HCT116 (cell line): ENCODE measurements at regions not wholly inside any gene's neighbourhood (a gene's known extent, or its start where the extent isn't known, plus 50 kb on each side); places are given as distances from the start of the nearest gene placed in this dataset.

ENCODE experiments used
- ATAC-seq: fragments of 200-7000 bp; cut with Tn5 transposase; 2 replicates; pipeline ENCODE4 v1.9.1; 2020; ENCODE audit warnings: mild to moderate bottlenecking, moderate library complexity
- BruUV-seq: library from RNA; stranded (reverse); fragments of 400-500 nt; replicated peaks from 2 replicates; lab custom pipeline; 2021; lab: Mats Ljungman, UMichigan
- CTCF ChIA-PET: fragments of 300-600 bp; sonication (Branson Sonifier 250); formaldehyde crosslinking; loops from one replicate; lab custom pipeline; 2021; ENCODE audit warnings: antibody characterized with exemption; lab: Charles Lee
- POLR2A ChIA-PET: fragments of 300-600, 350-600 bp; sonication (Branson Sonifier 250); formaldehyde crosslinking; loops from one replicate; lab custom pipeline; 2021; ENCODE audit warnings: antibody characterized with exemption; lab: Charles Lee
- RAD21 ChIA-PET, 2 experiments: fragments of 300-600 bp; sonication (Branson Sonifier 250); formaldehyde crosslinking; loops; one replicate each; lab custom pipeline; 2023; ENCODE audit warnings: low total read pairs in 2 of 2; ENCODE audit not compliant: uncharacterized antibody in 2 of 2, unreplicated experiment in 2 of 2, low non-redundant PET in 1 of 2; lab: Charles Lee
- DNase-seq: peaks from one replicate; pipeline ENCODE4 v3.0.0-alpha.2; 2010; ENCODE audit warnings: low read depth, low spot score
- H2AFZ ChIP-seq: fragments of 200-600 bp; shearing (Covaris generic), sonication (generic); 2 replicates; pipeline ENCODE4 v1.6.1; 2017; ENCODE audit warnings: low read depth, mixed run types, mixed read lengths, antibody characterized with exemption, low read length; ENCODE audit not compliant: poor library complexity, severe bottlenecking
- H3K27ac ChIP-seq: 2 replicates; pipeline ENCODE4 v1.5.1; 2012; ENCODE audit warnings: low read depth, low read length
- H3K27me3 ChIP-seq: fragments of 200-600 bp; sonication (generic); 2 replicates; pipeline ENCODE4 v1.6.1; 2016; ENCODE audit warnings: mixed run types, low read length, mixed read lengths; ENCODE audit not compliant: insufficient read depth
- H3K36me3 ChIP-seq, 2 experiments: fragments of 200-500 bp in 1 of 2; fragments of 200-600 bp in 1 of 2; sonication (Bioruptor generic) in 1 of 2; sonication (generic) in 1 of 2; 2 replicates each; pipeline versions ENCODE4 v1.5.1 to v1.6.1; 2014 to 2016; ENCODE audit warnings: low read length in 2 of 2, inconsistent platforms in 1 of 2, mixed read lengths in 1 of 2, mixed run types in 1 of 2; ENCODE audit not compliant: insufficient read depth in 2 of 2, control insufficient read depth in 1 of 2
- H3K4me1 ChIP-seq, 2 experiments: fragments of 200-600 bp in 1 of 2; sonication (generic) in 1 of 2; 2 replicates each; pipeline versions ENCODE4 v1.5.1 to v1.6.1; 2012 to 2017; ENCODE audit warnings: low read length in 2 of 2, inconsistent platforms in 1 of 2, mild to moderate bottlenecking in 1 of 2, mixed read lengths in 1 of 2, mixed run types in 1 of 2, moderate library complexity in 1 of 2; ENCODE audit not compliant: insufficient read depth in 2 of 2, control insufficient read depth in 1 of 2
- H3K4me2 ChIP-seq: fragments of 200-600 bp; sonication (generic); 2 replicates; pipeline ENCODE4 v1.6.1; 2017; ENCODE audit warnings: mixed run types, low read length, mixed read lengths
- H3K4me3 ChIP-seq, 2 experiments: fragments of 200-600 bp in 1 of 2; sonication (generic) in 1 of 2; replicated peaks in 1 of 2; 2 replicates each; pipeline ENCODE4 v1.5.1; 2011 to 2016; ENCODE audit warnings: low read length in 2 of 2, control low read depth in 1 of 2, low read depth in 1 of 2, mild to moderate bottlenecking in 1 of 2, mixed read lengths in 1 of 2, mixed run types in 1 of 2
- H3K79me2 ChIP-seq: fragments of 200-600 bp; sonication (generic); 2 replicates; pipeline ENCODE4 v1.6.1; 2017; ENCODE audit warnings: mild to moderate bottlenecking, mixed run types, low read length, moderate library complexity, mixed read lengths; ENCODE audit not compliant: insufficient read depth
- H3K9ac ChIP-seq: fragments of 200-600 bp; sonication (generic); 2 replicates; pipeline ENCODE4 v1.6.1; 2016; ENCODE audit warnings: low read length, mixed read lengths
- H3K9me2 ChIP-seq: fragments of 200-600 bp; sonication (generic), shearing (Covaris generic); 2 replicates; pipeline ENCODE4 v1.6.1; 2017; ENCODE audit warnings: mixed run types, mild to moderate bottlenecking, moderate library complexity; ENCODE audit not compliant: insufficient read depth
- H3K9me3 ChIP-seq, 2 experiments: fragments of 200-500 bp in 1 of 2; fragments of 200-600 bp in 1 of 2; sonication (Bioruptor generic) in 1 of 2; sonication (generic) in 1 of 2; 2 replicates each; pipeline ENCODE4 v1.6.1; 2014 to 2017; ENCODE audit warnings: low read length in 2 of 2, mixed read lengths in 2 of 2, inconsistent platforms in 1 of 2, low read depth in 1 of 2, mild to moderate bottlenecking in 1 of 2, mixed run types in 1 of 2, moderate library complexity in 1 of 2; ENCODE audit not compliant: control insufficient read depth in 1 of 2, insufficient read depth in 1 of 2
- H4K20me1 ChIP-seq: fragments of 200-600 bp; sonication (generic), shearing (Covaris generic); 2 replicates; pipeline ENCODE4 v1.6.1; 2017; ENCODE audit warnings: mixed run types, mild to moderate bottlenecking, moderate library complexity; ENCODE audit not compliant: insufficient read depth
- CBX3 ChIP-seq: IDR thresholded peaks from 2 replicates; pipeline ENCODE4 v1.6.1; 2012; ENCODE audit warnings: low read depth
- CEBPB ChIP-seq: IDR thresholded peaks from 2 replicates; pipeline ENCODE4 v1.6.1; 2012; ENCODE audit warnings: low read depth
- EGR1 ChIP-seq: IDR thresholded peaks from 2 replicates; pipeline ENCODE4 v1.6.1; 2012; ENCODE audit warnings: low read depth
- ELF1 ChIP-seq: IDR thresholded peaks from 2 replicates; pipeline ENCODE4 v1.6.1; 2012; ENCODE audit warnings: low read depth, borderline replicate concordance
- EZH2 ChIP-seq: fragments of 200-600 bp; sonication (generic); IDR thresholded peaks from 2 replicates; pipeline ENCODE4 v1.6.1; 2017; ENCODE audit warnings: antibody characterized with exemption, mixed run types
- FOSL1 ChIP-seq: IDR thresholded peaks from 2 replicates; pipeline ENCODE4 v1.6.1; 2012; ENCODE audit warnings: low read depth
- JUND ChIP-seq: IDR thresholded peaks from 2 replicates; pipeline ENCODE4 v1.6.1; 2012
- POLR2A ChIP-seq: IDR thresholded peaks from 2 replicates; pipeline ENCODE4 v1.7.0; 2011; ENCODE audit warnings: borderline replicate concordance; ENCODE audit not compliant: insufficient read depth, insufficient read length; ENCODE audit errors: extremely low read depth
- POLR2AphosphoS5 ChIP-seq: IDR thresholded peaks from 2 replicates; pipeline ENCODE4 v1.6.1; 2011; ENCODE audit warnings: mild to moderate bottlenecking, low read depth, low read length, moderate library complexity
- RAD21 ChIP-seq: IDR thresholded peaks from 2 replicates; pipeline ENCODE4 v1.6.1; 2012; ENCODE audit warnings: low read depth, mild to moderate bottlenecking
- SP1 ChIP-seq: IDR thresholded peaks from 2 replicates; pipeline ENCODE4 v1.6.1; 2012; ENCODE audit warnings: low read depth
- SRF ChIP-seq: IDR thresholded peaks from 2 replicates; pipeline ENCODE4 v1.6.1; 2012; ENCODE audit warnings: low read depth
- TCF7L2 ChIP-seq: IDR thresholded peaks from 2 replicates; pipeline ENCODE4 v1.7.0; 2011; ENCODE audit warnings: borderline replicate concordance, inconsistent platforms; ENCODE audit not compliant: insufficient read depth, insufficient read length; ENCODE audit errors: extremely low read depth
- ZFX ChIP-seq: fragments of 450-650 bp; IDR thresholded peaks from 2 replicates; pipeline ENCODE4 v1.6.1; 2017
- ZNF274 ChIP-seq: fragments of 200-500 bp; sonication (Bioruptor generic); IDR thresholded peaks from 2 replicates; pipeline ENCODE4 v1.6.1; 2014; ENCODE audit warnings: mild to moderate bottlenecking, low read depth, low read length, inconsistent platforms
- intact Hi-C: fragments of 100-400 bp; cut with micrococcal nuclease; formaldehyde crosslinking; loops from 2 replicates; pipeline ENCODE4 v1.10.0; 2022
- TF ChIP-seq, protein P1 (sequence below): IDR thresholded peaks from 2 replicates; pipeline ENCODE4 v1.6.1; 2012
- TF ChIP-seq, protein P2 (sequence below): IDR thresholded peaks from 2 replicates; pipeline ENCODE4 v1.6.1; 2012

DNA sequence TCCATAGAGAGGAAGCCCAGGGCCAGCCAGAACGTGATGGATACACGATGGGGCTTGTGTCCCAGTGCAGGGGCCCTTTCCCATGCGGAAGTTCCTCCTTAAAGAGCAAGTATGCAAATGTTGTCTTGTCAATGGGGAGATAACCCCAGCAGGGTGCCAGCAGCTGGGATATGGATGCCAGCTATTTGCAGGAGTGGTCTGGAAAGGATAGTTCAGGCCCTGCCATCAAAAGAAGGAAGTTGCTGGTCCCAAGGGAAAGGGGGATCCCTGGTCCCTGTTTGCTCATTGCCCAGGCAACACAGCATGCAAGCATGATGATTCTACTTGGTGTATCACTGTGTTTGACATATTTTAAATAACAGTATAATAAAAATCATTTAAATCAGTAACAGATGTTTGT, 73.1 kb upstream of the HECW1 start:
- CTCF ChIA-PET, result no interaction called here
- H2AFZ ChIP-seq, result no peak overlapping the region
- no peak for DNase-seq

DNA sequence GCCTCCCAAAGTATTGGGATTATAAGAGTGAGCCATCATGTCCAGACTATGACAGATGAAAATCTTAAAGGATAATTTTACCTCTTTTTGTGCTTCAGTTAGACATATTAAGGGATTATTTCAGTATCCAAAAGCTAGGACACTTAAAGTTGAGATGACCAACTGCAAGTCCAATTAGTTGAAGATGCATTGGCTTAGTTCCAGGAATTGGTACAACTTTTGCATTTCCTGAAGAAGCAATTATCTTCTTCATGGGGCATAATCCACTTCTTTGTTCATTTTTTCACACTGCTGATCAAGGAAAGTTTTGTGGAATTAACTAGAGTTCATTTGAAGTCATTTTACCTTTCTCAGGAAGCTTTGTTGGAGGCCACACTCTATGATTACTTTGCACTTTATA, 72.0 kb upstream of the HECW1 start:
- Histone ChIP-seq H4K20me1 (no peaks in the 10 kb centered on the region), H3K4me1 (no peaks in the 10 kb centered on the region), H3K4me2 (no peak overlapping the region), H3K36me3 (no peaks in the 10 kb centered on the region), H3K9me3 (no peaks in the 10 kb centered on the region), H2AFZ (no peak overlapping the region), H3K4me3 (no peak overlapping the region), H3K27me3 (no peaks in the 10 kb centered on the region), H3K79me2 (no peaks in the 10 kb centered on the region), H3K9me2 (0 out of 2 replicates have a peak, but pooled peaks cover 2% of the 10 kb centered on the region), H3K9ac (no peak overlapping the region), H3K27ac (no peak overlapping the region)
- ChIA-PET POLR2A (no interaction called here), CTCF (no interaction called here), RAD21 (no interaction called here)
- TF ChIP-seq ZNF274 (no peak), SP1 (no peak), EZH2 (no peak), ZFX (no peak), ELF1 (no peak), TCF7L2 (no peak), FOSL1 (no peak), CBX3 (no peak), POLR2AphosphoS5 (no peak), POLR2A (no peak), SRF (no peak)
- TF ChIP-seq, protein P1, sequence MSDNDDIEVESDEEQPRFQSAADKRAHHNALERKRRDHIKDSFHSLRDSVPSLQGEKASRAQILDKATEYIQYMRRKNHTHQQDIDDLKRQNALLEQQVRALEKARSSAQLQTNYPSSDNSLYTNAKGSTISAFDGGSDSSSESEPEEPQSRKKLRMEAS, result no peak
- TF ChIP-seq, protein P2, sequence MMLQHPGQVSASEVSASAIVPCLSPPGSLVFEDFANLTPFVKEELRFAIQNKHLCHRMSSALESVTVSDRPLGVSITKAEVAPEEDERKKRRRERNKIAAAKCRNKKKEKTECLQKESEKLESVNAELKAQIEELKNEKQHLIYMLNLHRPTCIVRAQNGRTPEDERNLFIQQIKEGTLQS, result no peak
- DNase-seq, result no peak
- intact Hi-C loops, result no loop called here
- BruUV-seq, result no TSS peak
- no peak for ATAC-seq

More for the DNA sequence above, 73.1 kb upstream of the HECW1 start:
- H3K27ac ChIP-seq, result no peak overlapping the region
- H3K4me3 ChIP-seq, result no peak overlapping the region
- POLR2A ChIA-PET, result no interaction called here
- TF ChIP-seq CEBPB (no peak), JUND (no peak), RAD21 (no peak), ZNF274 (no peak), EZH2 (no peak), SRF (no peak), ZFX (no peak), EGR1 (no peak), FOSL1 (no peak), POLR2A (no peak)
- 0 out of 2 replicates have a peak, but pooled peaks cover 2% of the 10 kb centered on the region for H3K9me2 ChIP-seq
- H3K4me2 ChIP-seq, result no peak overlapping the region
- H3K9ac ChIP-seq, result no peak overlapping the region
- no TSS peak for BruUV-seq
- intact Hi-C loops, result no loop called here
- no peaks in the 10 kb centered on the region for H3K27me3 ChIP-seq
- no peaks in the 10 kb centered on the region for H3K4me1 ChIP-seq
- H3K79me2 ChIP-seq, result no peaks in the 10 kb centered on the region
- no peaks in the 10 kb centered on the region for H3K9me3 ChIP-seq
- H4K20me1 ChIP-seq, result no peaks in the 10 kb centered on the region
- no peaks in the 10 kb centered on the region for H3K36me3 ChIP-seq
- no peak for ATAC-seq
- RAD21 ChIA-PET, result no interaction called here
